ENCODE measurements at regions not wholly inside any gene's neighbourhood (a gene's known extent, or its start where the extent isn't known, plus 50 kb on each side); places are given as distances from the start of the nearest gene placed in this dataset.

- no peak for TF ChIP-seq GATA3 (IDR thresholded peaks at IDR 0.05; ENCODE audit: low read depth, low read length)
- TF ChIP-seq GATA2 (IDR thresholded peaks at IDR 0.05; ENCODE audit: low read depth, low read length) = no peak
Measured at GRCh38 chr13:76720821-76721220, 165.4 kb downstream of the KCTD12 start.
